GM19043 (cell line): ENCODE measurements at regions not wholly inside any gene's neighbourhood (a gene's known extent, or its start where the extent isn't known, plus 50 kb on each side); places are given as distances from the start of the nearest gene placed in this dataset.
"Not testable (repeated sequence)": the region's sequence is repeated elsewhere in the genome, so short reads cannot be mapped to it uniquely, and the experiment has no call there.

Experiments used
- ATAC-seq: cut with Tn5 transposase; IDR thresholded peaks from one replicate; pipeline ENCODE4 v1.9.1; 2021; ENCODE audit warnings: low read depth; ENCODE audit not compliant: unreplicated experiment

GRCh38 chr17:20896153-20896649 is 146.6 kb downstream of the USP22 start:
- no peak for ATAC-seq

- ATAC-seq, result not testable (repeated sequence)
Observed at GRCh38 chr17:20898726-20899125, 144.1 kb downstream of the USP22 start.

- ATAC-seq, result not testable (repeated sequence)
Observed at GRCh38 chr17:20902496-20902895, 140.3 kb downstream of the USP22 start.

- ATAC-seq, result not testable (repeated sequence)
Observed at GRCh38 chr17:20903549-20903948, 139.3 kb downstream of the USP22 start.

GRCh38 chr17:20908313-20909267 is 134.2 kb downstream of the USP22 start:
- peak; percentile 91 for ATAC-seq

GRCh38 chr17:20914658-20915057 is 128.2 kb downstream of the USP22 start:
- ATAC-seq, result no peak

GRCh38 chr17:20916383-20916782 is 126.4 kb downstream of the USP22 start:
- no peak for ATAC-seq

- not testable (repeated sequence) for ATAC-seq
Observed at GRCh38 chr17:20917610-20918306, 125.1 kb downstream of the USP22 start.

- ATAC-seq, result no peak
Observed at GRCh38 chr17:20920095-20920814, 122.6 kb downstream of the USP22 start.

- ATAC-seq, result no peak
Observed at GRCh38 chr17:20920815-20921199, 122.0 kb downstream of the USP22 start.

GRCh38 chr17:20922128-20922670 is 120.6 kb downstream of the USP22 start:
- ATAC-seq, result no peak

- ATAC-seq, result no peak
Observed at GRCh38 chr17:20924306-20924705, 118.5 kb downstream of the USP22 start.

- no peak for ATAC-seq
Observed at GRCh38 chr17:20925091-20925490, 117.7 kb downstream of the USP22 start.

GRCh38 chr17:20925954-20926353 is 116.9 kb downstream of the USP22 start:
- ATAC-seq, result no peak

GRCh38 chr17:20926532-20926931 is 116.3 kb downstream of the USP22 start:
- ATAC-seq, result no peak

GRCh38 chr17:20927308-20927977 is 115.4 kb downstream of the USP22 start:
- no peak for ATAC-seq

GRCh38 chr17:20929334-20929733 is 113.5 kb downstream of the USP22 start:
- ATAC-seq, result no peak

GRCh38 chr17:20930081-20930760 is 112.6 kb downstream of the USP22 start:
- ATAC-seq, result no peak

GRCh38 chr17:20933040-20933439 is 109.8 kb downstream of the USP22 start:
- not testable (repeated sequence) for ATAC-seq
